SU-DHL-6 (cell line): ENCODE measurements at regions not wholly inside any gene's neighbourhood (a gene's known extent, or its start where the extent isn't known, plus 50 kb on each side); places are given as distances from the start of the nearest gene placed in this dataset.

Experiments
- EZH2phosphoT487 ChIP-seq: fragments of 200-600 bp; sonication (generic), shearing (Covaris generic); conservative IDR thresholded peaks from 2 replicates; pipeline ENCODE4 v1.6.1; 2018; ENCODE audit warnings: mild to moderate bottlenecking, antibody characterized with exemption, low read length, moderate library complexity, mixed read lengths
- TF ChIP-seq, protein P1 (sequence below): fragments of 200-600 bp; sonication (generic); IDR thresholded peaks from one replicate; pipeline ENCODE4 v1.5.1; 2017; ENCODE audit warnings: antibody characterized with exemption, mild to moderate bottlenecking, low read length, moderate library complexity; ENCODE audit not compliant: insufficient read depth, poor library complexity, severe bottlenecking

DNA sequence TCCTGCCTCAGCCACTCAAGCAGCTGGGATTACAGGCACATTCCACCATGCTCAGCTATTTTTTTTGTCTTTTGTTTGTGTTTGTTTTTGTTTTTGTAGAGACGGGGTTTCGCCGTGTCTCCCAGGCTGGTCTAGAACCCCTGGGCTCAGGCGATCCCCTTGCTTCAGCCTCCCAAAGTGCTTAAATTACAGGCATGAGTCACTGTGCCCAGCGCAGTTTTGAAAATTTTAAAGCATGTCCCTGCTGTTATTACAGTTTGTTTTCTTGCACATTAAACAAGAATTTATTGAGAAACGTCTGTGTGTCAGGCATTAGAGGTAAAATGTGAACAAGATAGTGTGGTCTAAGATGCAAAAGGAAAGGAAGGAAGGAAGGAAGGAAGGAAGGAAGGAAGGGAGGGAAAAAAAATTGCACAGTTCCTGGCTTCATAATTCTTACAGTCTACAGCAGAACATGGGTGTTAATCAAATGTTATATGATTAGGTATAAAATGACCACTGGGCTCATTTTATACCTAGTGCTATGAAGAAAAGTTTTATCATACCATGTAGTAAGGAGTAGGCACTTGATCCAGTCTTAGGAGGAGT, 205.4 kb downstream of the SNX18 start:
- TF ChIP-seq, protein P1, sequence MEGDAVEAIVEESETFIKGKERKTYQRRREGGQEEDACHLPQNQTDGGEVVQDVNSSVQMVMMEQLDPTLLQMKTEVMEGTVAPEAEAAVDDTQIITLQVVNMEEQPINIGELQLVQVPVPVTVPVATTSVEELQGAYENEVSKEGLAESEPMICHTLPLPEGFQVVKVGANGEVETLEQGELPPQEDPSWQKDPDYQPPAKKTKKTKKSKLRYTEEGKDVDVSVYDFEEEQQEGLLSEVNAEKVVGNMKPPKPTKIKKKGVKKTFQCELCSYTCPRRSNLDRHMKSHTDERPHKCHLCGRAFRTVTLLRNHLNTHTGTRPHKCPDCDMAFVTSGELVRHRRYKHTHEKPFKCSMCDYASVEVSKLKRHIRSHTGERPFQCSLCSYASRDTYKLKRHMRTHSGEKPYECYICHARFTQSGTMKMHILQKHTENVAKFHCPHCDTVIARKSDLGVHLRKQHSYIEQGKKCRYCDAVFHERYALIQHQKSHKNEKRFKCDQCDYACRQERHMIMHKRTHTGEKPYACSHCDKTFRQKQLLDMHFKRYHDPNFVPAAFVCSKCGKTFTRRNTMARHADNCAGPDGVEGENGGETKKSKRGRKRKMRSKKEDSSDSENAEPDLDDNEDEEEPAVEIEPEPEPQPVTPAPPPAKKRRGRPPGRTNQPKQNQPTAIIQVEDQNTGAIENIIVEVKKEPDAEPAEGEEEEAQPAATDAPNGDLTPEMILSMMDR = no peak
- no peak for TF ChIP-seq EZH2phosphoT487
